ENCODE measurements at regions not wholly inside any gene's neighbourhood (a gene's known extent, or its start where the extent isn't known, plus 50 kb on each side); places are given as distances from the start of the nearest gene placed in this dataset.

GRCh38 chr6:37550191-37550831, 50.6 kb upstream of the CCDC167 start:
- Histone ChIP-seq H3K36me3 (replicated peaks) (no peaks in the 10 kb centered on the region), H3K27ac (no peak overlapping the region), H3K27me3 (replicated peaks) (no peaks in the 10 kb centered on the region), H3K4me3 (ENCODE audit: low read depth, low read length) (no peak overlapping the region)
- no peak for TF ChIP-seq CTCF (IDR thresholded peaks at IDR 0.05; ENCODE audit: low read depth, low read length, missing control alignments)
- in situ Hi-C loops (cut with HindIII; ENCODE audit: low pct_ligation_motif_present, low sequenced_read_pairs) = no loop called here
- no peak for DNase-seq

GRCh38 chr6:37549558-37549957, 49.9 kb upstream of the CCDC167 start:
- Histone ChIP-seq H3K27me3 (replicated peaks) (no peaks in the 10 kb centered on the region), H3K4me3 (ENCODE audit: low read depth, low read length) (no peak overlapping the region), H3K27ac (no peak overlapping the region), H3K36me3 (replicated peaks) (no peaks in the 10 kb centered on the region)
- DNase-seq = no peak
- in situ Hi-C loops (cut with HindIII; ENCODE audit: low pct_ligation_motif_present, low sequenced_read_pairs) = no loop called here
- no peak for TF ChIP-seq CTCF (IDR thresholded peaks at IDR 0.05; ENCODE audit: low read depth, low read length, missing control alignments)

All from brain microvascular endothelial cell (primary cell).